ENCODE measurements at regions not wholly inside any gene's neighbourhood (a gene's known extent, or its start where the extent isn't known, plus 50 kb on each side); places are given as distances from the start of the nearest gene placed in this dataset.

DNA sequence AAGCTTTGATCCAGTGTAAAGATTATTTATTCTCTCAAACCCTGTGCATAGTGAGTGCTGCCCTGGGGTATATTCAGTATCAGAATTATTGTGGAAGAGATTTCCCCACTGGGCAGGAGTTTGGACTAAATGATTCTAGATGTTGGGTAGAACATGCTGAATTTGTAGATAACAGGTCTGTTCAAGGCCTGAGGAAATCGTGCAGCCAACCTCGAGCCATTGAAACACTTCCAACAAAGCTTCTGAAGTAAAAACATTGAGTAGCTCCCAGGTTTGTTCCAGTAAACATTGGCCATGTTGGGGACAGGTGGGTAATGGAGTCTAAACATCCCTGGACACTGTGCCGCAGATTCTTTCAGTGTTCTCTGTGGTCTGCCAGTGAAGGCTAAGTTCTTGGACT is 87.5 kb downstream of the LLPH start:
- TF ChIP-seq MEIS2 (CRISPR knock-in tag; IDR thresholded peaks at IDR 0.05) (no peak), ZBTB7A (CRISPR knock-in tag; IDR thresholded peaks at IDR 0.05) (no peak)

Measured in HepG2 (cell line).